ENCODE measurements at regions not wholly inside any gene's neighbourhood (a gene's known extent, or its start where the extent isn't known, plus 50 kb on each side); places are given as distances from the start of the nearest gene placed in this dataset.

DNA sequence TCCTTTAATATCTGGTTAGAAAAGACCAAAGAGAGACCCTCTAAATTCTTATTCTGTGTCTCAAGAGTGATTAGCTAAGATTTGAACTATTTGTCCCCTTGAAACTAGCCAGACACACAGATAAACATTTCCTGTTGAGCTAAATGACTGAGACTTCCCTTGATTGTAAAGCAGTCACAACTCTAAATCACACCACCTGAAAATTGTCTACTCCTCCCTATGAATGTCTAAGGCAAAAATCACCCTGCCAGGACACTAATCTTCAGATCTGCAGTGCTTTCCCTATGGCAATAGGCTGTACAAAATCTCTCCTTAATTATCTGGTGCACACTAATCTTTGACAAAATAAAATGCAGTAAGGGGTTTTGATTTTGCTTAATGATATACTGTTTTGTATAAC is 200.5 kb upstream of the GULP1 start:
- ATAC-seq: no peak
- TF ChIP-seq PPARA (CRISPR knock-in tag; IDR thresholded peaks at IDR 0.05; ENCODE audit: borderline replicate concordance): no peak
- TF ChIP-seq ISL1 (CRISPR knock-in tag; IDR thresholded peaks at IDR 0.05): no peak
- TF ChIP-seq ZNF565 (CRISPR knock-in tag; conservative IDR thresholded peaks at IDR 0.05; ENCODE audit: low read depth): no peak
- TF ChIP-seq ARNTL (CRISPR knock-in tag; IDR thresholded peaks at IDR 0.05; ENCODE audit: borderline replicate concordance, low read depth): no peak
- TF ChIP-seq POU6F1 (CRISPR knock-in tag; IDR thresholded peaks at IDR 0.05; ENCODE audit: borderline replicate concordance, low read depth): no peak
- no peak for TF ChIP-seq PATZ1 (CRISPR knock-in tag; IDR thresholded peaks at IDR 0.05; ENCODE audit: borderline replicate concordance)
- no peak for TF ChIP-seq BACH2 (CRISPR knock-in tag; IDR thresholded peaks at IDR 0.05; ENCODE audit: borderline replicate concordance)

DNA sequence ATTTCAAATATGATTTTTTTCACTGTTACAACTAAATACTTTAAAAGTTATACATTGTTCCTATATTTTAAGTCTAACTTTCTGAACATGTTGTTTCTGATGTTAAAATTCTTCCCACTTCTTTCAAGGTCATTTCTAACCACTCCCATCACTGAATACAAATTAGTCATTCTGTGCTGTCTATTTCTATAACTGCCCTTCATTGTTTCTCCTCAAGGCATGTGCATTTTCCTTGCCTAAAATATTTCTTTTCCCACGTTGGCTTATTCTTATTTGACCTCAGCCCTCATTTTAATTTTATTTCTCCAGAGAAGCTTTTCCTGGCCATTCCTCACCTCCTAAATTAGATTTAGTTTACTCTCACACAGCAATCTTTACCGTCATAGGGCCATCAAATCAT is 198.9 kb upstream of the GULP1 start:
- no peak for ATAC-seq
- no peak for TF ChIP-seq PATZ1 (CRISPR knock-in tag; IDR thresholded peaks at IDR 0.05; ENCODE audit: borderline replicate concordance)

DNA sequence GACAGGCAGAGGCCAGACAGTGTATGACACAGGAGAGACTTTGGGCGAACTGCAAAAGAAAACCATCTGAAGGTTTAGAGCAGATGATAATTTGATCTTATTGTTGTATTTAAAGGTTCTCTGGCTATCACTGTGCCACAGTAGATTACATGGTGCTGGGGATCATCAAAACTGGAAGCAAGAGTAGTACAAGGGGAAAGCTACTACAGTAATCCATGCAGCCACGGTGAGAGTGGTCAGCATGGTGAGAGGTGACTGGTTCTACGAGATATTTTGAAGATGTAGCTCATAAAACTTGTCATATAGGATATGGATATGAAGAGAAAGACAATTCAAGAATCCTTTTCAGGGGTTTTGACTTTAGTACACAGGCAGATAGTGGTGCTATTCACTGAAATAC is 194.8 kb upstream of the GULP1 start:
- no peak for ATAC-seq
- TF ChIP-seq ZNF8 (CRISPR knock-in tag; IDR thresholded peaks at IDR 0.05) (no peak), TOX (CRISPR knock-in tag; IDR thresholded peaks at IDR 0.05; ENCODE audit: borderline replicate concordance) (no peak), TCF4 (CRISPR knock-in tag; IDR thresholded peaks at IDR 0.05; ENCODE audit: borderline replicate concordance) (no peak), ZFP3 (CRISPR knock-in tag; IDR thresholded peaks at IDR 0.05) (no peak), PATZ1 (CRISPR knock-in tag; IDR thresholded peaks at IDR 0.05; ENCODE audit: borderline replicate concordance) (no peak), CSDC2 (CRISPR knock-in tag; IDR thresholded peaks at IDR 0.05) (no peak), ZC3H10 (CRISPR knock-in tag; IDR thresholded peaks at IDR 0.05) (no peak), PPARA (CRISPR knock-in tag; IDR thresholded peaks at IDR 0.05; ENCODE audit: borderline replicate concordance) (no peak), ISL1 (CRISPR knock-in tag; IDR thresholded peaks at IDR 0.05) (no peak), ZFP30 (CRISPR knock-in tag; IDR thresholded peaks at IDR 0.05) (no peak), POU6F1 (CRISPR knock-in tag; IDR thresholded peaks at IDR 0.05; ENCODE audit: borderline replicate concordance, low read depth) (no peak), ZNF70 (CRISPR knock-in tag; IDR thresholded peaks at IDR 0.05) (no peak)
- TF ChIP-seq, protein P1, sequence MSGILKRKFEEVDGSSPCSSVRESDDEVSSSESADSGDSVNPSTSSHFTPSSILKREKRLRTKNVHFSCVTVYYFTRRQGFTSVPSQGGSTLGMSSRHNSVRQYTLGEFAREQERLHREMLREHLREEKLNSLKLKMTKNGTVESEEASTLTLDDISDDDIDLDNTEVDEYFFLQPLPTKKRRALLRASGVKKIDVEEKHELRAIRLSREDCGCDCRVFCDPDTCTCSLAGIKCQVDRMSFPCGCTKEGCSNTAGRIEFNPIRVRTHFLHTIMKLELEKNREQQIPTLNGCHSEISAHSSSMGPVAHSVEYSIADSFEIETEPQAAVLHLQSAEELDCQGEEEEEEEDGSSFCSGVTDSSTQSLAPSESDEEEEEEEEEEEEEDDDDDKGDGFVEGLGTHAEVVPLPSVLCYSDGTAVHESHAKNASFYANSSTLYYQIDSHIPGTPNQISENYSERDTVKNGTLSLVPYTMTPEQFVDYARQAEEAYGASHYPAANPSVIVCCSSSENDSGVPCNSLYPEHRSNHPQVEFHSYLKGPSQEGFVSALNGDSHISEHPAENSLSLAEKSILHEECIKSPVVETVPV (CRISPR knock-in tag; IDR thresholded peaks at IDR 0.05): no peak
- TF ChIP-seq, protein P2, sequence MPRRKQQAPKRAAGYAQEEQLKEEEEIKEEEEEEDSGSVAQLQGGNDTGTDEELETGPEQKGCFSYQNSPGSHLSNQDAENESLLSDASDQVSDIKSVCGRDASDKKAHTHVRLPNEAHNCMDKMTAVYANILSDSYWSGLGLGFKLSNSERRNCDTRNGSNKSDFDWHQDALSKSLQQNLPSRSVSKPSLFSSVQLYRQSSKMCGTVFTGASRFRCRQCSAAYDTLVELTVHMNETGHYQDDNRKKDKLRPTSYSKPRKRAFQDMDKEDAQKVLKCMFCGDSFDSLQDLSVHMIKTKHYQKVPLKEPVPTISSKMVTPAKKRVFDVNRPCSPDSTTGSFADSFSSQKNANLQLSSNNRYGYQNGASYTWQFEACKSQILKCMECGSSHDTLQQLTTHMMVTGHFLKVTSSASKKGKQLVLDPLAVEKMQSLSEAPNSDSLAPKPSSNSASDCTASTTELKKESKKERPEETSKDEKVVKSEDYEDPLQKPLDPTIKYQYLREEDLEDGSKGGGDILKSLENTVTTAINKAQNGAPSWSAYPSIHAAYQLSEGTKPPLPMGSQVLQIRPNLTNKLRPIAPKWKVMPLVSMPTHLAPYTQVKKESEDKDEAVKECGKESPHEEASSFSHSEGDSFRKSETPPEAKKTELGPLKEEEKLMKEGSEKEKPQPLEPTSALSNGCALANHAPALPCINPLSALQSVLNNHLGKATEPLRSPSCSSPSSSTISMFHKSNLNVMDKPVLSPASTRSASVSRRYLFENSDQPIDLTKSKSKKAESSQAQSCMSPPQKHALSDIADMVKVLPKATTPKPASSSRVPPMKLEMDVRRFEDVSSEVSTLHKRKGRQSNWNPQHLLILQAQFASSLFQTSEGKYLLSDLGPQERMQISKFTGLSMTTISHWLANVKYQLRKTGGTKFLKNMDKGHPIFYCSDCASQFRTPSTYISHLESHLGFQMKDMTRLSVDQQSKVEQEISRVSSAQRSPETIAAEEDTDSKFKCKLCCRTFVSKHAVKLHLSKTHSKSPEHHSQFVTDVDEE (CRISPR knock-in tag; IDR thresholded peaks at IDR 0.05): no peak

Measured in SK-N-SH treated with all-trans-retinoic acid at 6 μM for 48 hours (cell line).